Sigmoid colon (tissue), 6 donors: ENCODE measurements at regions not wholly inside any gene's neighbourhood (a gene's known extent, or its start where the extent isn't known, plus 50 kb on each side); places are given as distances from the start of the nearest gene placed in this dataset.

Experiments used
- DNase-seq: peaks from one replicate; pipeline ENCODE4 v3.0.0-alpha.2; 2019
- H3K27ac ChIP-seq, 4 donors: fragments of 200-600 bp; sonication (generic); one replicate each; pipeline ENCODE4 v1.5.1; 2016 to 2019; ENCODE audit warnings: mild to moderate bottlenecking in 1 of 4
- H3K27me3 ChIP-seq, 3 donors: fragments of 200-600 bp; sonication (generic); one replicate each; pipeline ENCODE4 v1.5.1; 2019; ENCODE audit warnings: mild to moderate bottlenecking in 1 of 3
- H3K36me3 ChIP-seq, 4 donors: fragments of 200-600 bp; sonication (generic); one replicate each; pipeline ENCODE4 v1.5.1; 2016 to 2019
- H3K4me1 ChIP-seq, 4 donors: fragments of 200-600 bp; sonication (generic); one replicate each; pipeline ENCODE4 v1.5.1; 2017 to 2019
- H3K4me3 ChIP-seq, 4 donors: fragments of 200-600 bp; sonication (generic); one replicate each; pipeline ENCODE4 v1.5.1; 2017 to 2019; ENCODE audit warnings: mild to moderate bottlenecking in 2 of 4, moderate library complexity in 1 of 4
- H3K9me3 ChIP-seq, 4 donors: fragments of 200-600 bp in 3 of 4; sonication (generic) in 3 of 4; one replicate each; pipeline versions ENCODE4 v1.5.1 to v1.6.1; 2013 to 2019
- CTCF ChIP-seq, 4 experiments: fragments of 450-650 bp in 3 of 4; fragments of 200-600 bp in 1 of 4; IDR thresholded peaks; one replicate each; pipeline ENCODE4 v1.5.1; 2016 to 2019; ENCODE audit warnings: antibody characterized with exemption in 4 of 4, mild to moderate bottlenecking in 3 of 4, moderate library complexity in 2 of 4
- EP300 ChIP-seq, 4 donors: sonication (generic); formaldehyde crosslinking; IDR thresholded peaks; one replicate each; pipeline ENCODE4 v1.6.1; 2017; ENCODE audit warnings: antibody characterized with exemption in 4 of 4
- POLR2A ChIP-seq, 2 donors: fragments of 450-650 bp; IDR thresholded peaks; one replicate each; pipeline ENCODE4 v1.6.1; 2016; ENCODE audit warnings: antibody characterized with exemption in 2 of 2, mild to moderate bottlenecking in 2 of 2, moderate library complexity in 2 of 2
- POLR2AphosphoS5 ChIP-seq, 4 donors: sonication (generic); formaldehyde crosslinking; IDR thresholded peaks; one replicate each; pipeline ENCODE4 v1.6.1; 2017; ENCODE audit warnings: antibody characterized with exemption in 4 of 4
- WGBS, 2 donors: extraction: QIAGEN DNeasy Blood & Tissue Kit; methylation state at CpG; one replicate each; pipeline ENCODE4 v1.1.7; 2013; 5-methylcytosine and 5-hydroxymethylcytosine counted together
- intact Hi-C: fragments of 100-400 bp; cut with DNase I; formaldehyde crosslinking; loops from one replicate; pipeline ENCODE4 v1.15.1; 2023
- donor health status: healthy with polysubstance abuse.
- donor health status: healthy.

DNA sequence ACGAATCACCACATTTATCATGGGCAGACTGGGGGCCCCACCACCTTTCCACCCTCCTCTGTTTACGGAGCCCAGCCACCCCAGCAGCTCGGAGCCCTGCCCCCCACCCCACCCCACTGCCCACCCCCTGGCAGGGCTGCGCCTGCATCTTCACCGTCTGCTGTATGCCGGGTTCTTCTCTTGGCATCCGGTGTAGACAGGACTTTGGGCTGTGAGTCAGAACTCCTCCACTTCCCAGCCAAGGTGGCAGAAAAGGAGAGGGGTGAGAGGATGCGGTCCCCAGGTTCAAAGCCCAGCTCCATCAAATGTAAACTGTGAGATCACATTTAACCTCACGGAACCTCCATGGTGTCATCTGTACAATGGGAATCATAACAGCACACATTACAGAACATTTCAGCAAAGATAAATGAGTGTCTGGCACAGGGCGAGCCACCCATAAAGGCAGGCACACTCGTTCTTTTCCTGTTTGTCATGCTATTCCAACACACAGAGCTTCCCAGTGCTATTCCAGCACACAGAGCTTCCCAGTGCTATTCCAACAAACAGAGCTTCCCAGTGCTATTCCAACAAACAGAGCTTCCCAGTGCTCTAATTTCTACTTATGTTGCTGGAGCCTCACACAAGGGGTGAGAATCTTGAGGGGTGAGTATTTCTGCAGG lies 292.7 kb upstream of the RTL1 start:
- H3K9me3 ChIP-seq, result no peaks in the 10 kb centered on the region
- H3K27me3 ChIP-seq, result no peaks in the 10 kb centered on the region
- H3K27ac ChIP-seq, result no peak overlapping the region
- H3K4me3 ChIP-seq, result no peak overlapping the region
- peak; percentile 30 for DNase-seq
- TF ChIP-seq EP300 (IDR thresholded peaks at IDR 0.05) (no peak), CTCF (IDR thresholded peaks at IDR 0.05) (no peak), POLR2A (IDR thresholded peaks at IDR 0.05) (no peak), POLR2AphosphoS5 (IDR thresholded peaks at IDR 0.05) (no peak)
- intact Hi-C loops, result no loop called here
- WGBS, 2 donors, result 71 to 84% methylated on average over 11 of the region's 11 CpGs
- H3K36me3 ChIP-seq, result no peaks in the 10 kb centered on the region
- H3K4me1 ChIP-seq, result no peaks in the 10 kb centered on the region

- H3K36me3 ChIP-seq, result no peaks in the 10 kb centered on the region
- DNase-seq, result peak; percentile 63
- no peaks in the 10 kb centered on the region for H3K4me1 ChIP-seq
- 61 to 86% methylated on average over 11 of the region's 11 CpGs for WGBS, 2 donors
- intact Hi-C loops, result no loop called here
- no peak overlapping the region for H3K4me3 ChIP-seq
- no peak overlapping the region for H3K27ac ChIP-seq
- TF ChIP-seq POLR2AphosphoS5 (IDR thresholded peaks at IDR 0.05) (no peak), CTCF (IDR thresholded peaks at IDR 0.05) (no peak), POLR2A (IDR thresholded peaks at IDR 0.05) (no peak), EP300 (IDR thresholded peaks at IDR 0.05) (no peak)
- H3K27me3 ChIP-seq, result no peaks in the 10 kb centered on the region
- H3K9me3 ChIP-seq, result no peaks in the 10 kb centered on the region
Measured at GRCh38 chr14:101196795-101197590, 293.5 kb upstream of the RTL1 start.

DNA sequence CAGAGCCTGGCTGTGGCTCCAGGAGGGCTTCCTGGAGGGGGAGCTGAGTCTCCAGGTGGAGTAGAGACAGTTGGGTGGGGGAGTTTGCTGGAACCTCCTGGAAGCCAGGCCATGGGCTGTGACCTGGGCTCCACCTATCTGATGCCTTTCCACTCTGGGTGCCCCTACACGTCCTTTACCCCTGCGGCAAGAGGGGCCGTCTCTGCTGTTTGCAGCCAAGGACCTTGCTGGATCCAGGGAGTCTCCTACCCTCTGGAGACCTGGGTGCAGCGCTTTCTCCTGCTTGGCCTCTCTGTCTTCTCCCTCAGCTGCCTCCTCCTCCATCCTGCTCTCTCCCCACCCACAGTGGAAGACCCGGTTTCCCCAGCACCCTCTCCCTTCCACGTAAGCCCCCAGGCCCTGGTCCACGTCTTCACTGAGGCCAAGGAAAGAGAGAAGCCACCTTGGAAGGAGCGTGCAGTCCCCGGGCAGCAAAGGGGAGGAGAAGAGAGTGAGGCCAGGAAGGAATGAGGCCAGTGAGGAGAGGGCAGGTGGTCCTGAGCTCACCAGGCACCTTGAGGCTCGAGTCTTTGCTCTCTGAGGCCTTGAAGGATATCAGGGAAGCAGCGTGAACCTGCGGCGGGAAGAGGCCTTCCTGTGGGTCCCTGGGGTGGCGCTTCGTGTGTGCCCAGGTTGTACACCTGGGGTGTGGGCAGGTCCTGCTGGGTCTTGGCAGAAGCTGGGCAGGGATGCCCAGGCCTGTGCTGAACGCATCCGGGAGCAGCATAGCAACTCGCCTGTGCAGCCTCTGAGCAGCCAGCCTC lies 294.3 kb upstream of the RTL1 start:
- intact Hi-C loops, result no loop called here
- WGBS, 2 donors, result 85 to 89% methylated on average over 18 of the region's 18 CpGs
- no peak overlapping the region for H3K4me3 ChIP-seq
- H3K36me3 ChIP-seq, result no peaks in the 10 kb centered on the region
- peak; percentile 47 for DNase-seq
- H3K27ac ChIP-seq, result no peak overlapping the region
- H3K9me3 ChIP-seq, result no peaks in the 10 kb centered on the region
- H3K27me3 ChIP-seq, result no peaks in the 10 kb centered on the region
- no peaks in the 10 kb centered on the region for H3K4me1 ChIP-seq
- TF ChIP-seq CTCF (IDR thresholded peaks at IDR 0.05) (no peak), EP300 (IDR thresholded peaks at IDR 0.05) (no peak)

DNA sequence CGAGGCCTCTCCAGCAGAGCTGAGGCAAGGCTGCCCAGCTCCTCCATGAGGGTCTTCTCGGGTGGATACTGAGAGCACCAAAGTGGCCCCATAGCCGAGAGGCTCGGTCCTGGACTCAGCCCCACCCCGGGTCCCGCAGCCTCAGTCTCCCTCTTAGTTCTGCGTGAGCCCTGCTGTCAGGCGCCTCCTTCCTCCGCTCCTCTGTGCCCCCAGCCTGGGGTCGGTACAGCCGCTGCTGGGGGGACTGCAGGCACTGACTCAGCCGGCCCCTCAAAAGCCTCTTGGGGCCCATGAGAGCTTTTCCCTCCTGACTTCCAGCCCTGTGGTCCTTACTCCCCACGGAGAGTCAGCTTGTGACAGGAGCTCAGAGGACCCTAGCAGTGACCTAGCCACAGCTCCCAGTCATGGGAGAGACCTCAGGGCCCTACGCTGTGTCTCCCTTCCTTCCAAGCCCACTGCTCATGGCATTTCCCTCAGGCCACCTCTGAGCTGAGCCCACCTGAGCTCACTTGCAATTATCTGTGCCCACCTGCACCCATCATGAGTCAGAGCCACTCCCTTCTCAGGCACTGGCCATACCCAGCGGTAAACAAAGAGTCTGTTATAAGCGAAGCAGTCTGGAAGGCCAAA lies 295.0 kb upstream of the RTL1 start:
- Histone ChIP-seq H3K4me3 (no peak overlapping the region), H3K4me1 (no peaks in the 10 kb centered on the region), H3K36me3 (no peaks in the 10 kb centered on the region), H3K27me3 (no peaks in the 10 kb centered on the region), H3K9me3 (no peaks in the 10 kb centered on the region), H3K27ac (no peak overlapping the region)
- 87 to 88% methylated on average over 16 of the region's 16 CpGs for whole genome bisulfite sequencing, 2 donors
- intact Hi-C loops, result no loop called here
- DNase-seq, result peak; percentile 47
- TF ChIP-seq EP300 (IDR thresholded peaks at IDR 0.05), result no peak
- TF ChIP-seq POLR2AphosphoS5 (IDR thresholded peaks at IDR 0.05), result no peak
- TF ChIP-seq POLR2A (IDR thresholded peaks at IDR 0.05), result no peak
- TF ChIP-seq CTCF (IDR thresholded peaks at IDR 0.05), result no peak
